Right lobe of liver (tissue), 4 donors: ENCODE measurements at regions not wholly inside any gene's neighbourhood (a gene's known extent, or its start where the extent isn't known, plus 50 kb on each side); places are given as distances from the start of the nearest gene placed in this dataset.

Experiments used
- CTCF ChIP-seq, 4 donors: fragments of 200-600 bp in 3 of 4; fragments of 450-650 bp in 1 of 4; IDR thresholded peaks; one replicate each; pipeline versions ENCODE4 v1.5.1 to v1.8.0; 2016 to 2022; ENCODE audit warnings: antibody characterized with exemption in 4 of 4, mild to moderate bottlenecking in 2 of 4
- POLR2A ChIP-seq: fragments of 450-650 bp; IDR thresholded peaks from one replicate; pipeline ENCODE4 v1.6.1; 2017; ENCODE audit warnings: antibody characterized with exemption, mild to moderate bottlenecking
- donor health status: DM: no; HTN: no; CAD: no.
- donor health status: DM: no; HTN: no; CAD: no.
- donor health status: DM: no; HTN: yes; CAD: no.

DNA sequence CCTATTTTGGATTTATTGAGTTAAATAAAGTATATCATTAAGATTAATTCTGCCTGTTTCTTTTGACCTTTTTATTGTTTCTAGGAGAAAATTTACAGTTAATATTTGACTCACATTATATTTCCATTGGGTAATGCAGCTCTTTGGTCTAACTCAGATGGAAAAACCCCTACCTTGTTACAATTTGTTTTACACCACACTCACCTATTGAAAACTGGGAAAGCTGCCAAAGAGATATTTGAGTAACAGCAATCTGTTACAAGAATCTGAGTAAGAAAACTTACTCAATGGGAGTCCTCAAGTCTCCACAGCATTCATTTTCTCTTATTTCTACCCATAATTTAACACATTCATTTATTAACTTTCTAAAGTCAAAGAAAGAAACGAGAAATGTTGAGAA, 108.0 kb upstream of the TLL1 start:
- TF ChIP-seq CTCF (IDR thresholded peaks at IDR 0.05) (no peak), POLR2A (no peak)
